ENCODE measurements at regions not wholly inside any gene's neighbourhood (a gene's known extent, or its start where the extent isn't known, plus 50 kb on each side); places are given as distances from the start of the nearest gene placed in this dataset.

DNA sequence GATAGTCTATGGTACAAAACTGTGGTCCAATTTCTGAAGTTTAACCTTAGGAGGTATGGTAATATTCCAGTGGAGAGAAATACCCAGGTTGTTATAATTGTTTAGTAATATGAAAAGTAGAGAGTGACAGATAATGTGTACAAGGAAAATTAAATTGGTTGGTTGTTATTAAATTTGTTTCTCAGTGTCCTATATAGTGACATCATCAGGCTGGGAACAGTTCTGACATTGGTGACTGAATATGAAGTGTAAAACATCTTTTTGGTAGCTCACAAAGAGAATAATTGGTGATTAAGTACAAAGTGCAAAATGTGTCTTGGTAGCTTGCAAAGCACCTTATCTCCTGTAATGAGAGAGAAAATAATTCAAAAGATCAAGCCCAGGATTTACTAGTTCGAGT is 1806.1 kb upstream of the CDH6 start:
- TF ChIP-seq, protein P1, sequence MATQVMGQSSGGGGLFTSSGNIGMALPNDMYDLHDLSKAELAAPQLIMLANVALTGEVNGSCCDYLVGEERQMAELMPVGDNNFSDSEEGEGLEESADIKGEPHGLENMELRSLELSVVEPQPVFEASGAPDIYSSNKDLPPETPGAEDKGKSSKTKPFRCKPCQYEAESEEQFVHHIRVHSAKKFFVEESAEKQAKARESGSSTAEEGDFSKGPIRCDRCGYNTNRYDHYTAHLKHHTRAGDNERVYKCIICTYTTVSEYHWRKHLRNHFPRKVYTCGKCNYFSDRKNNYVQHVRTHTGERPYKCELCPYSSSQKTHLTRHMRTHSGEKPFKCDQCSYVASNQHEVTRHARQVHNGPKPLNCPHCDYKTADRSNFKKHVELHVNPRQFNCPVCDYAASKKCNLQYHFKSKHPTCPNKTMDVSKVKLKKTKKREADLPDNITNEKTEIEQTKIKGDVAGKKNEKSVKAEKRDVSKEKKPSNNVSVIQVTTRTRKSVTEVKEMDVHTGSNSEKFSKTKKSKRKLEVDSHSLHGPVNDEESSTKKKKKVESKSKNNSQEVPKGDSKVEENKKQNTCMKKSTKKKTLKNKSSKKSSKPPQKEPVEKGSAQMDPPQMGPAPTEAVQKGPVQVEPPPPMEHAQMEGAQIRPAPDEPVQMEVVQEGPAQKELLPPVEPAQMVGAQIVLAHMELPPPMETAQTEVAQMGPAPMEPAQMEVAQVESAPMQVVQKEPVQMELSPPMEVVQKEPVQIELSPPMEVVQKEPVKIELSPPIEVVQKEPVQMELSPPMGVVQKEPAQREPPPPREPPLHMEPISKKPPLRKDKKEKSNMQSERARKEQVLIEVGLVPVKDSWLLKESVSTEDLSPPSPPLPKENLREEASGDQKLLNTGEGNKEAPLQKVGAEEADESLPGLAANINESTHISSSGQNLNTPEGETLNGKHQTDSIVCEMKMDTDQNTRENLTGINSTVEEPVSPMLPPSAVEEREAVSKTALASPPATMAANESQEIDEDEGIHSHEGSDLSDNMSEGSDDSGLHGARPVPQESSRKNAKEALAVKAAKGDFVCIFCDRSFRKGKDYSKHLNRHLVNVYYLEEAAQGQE (IDR thresholded peaks at IDR 0.05; ENCODE audit: low read depth): no peak
- TF ChIP-seq NFIC (IDR thresholded peaks at IDR 0.05): no peak
- TF ChIP-seq FOXM1 (IDR thresholded peaks at IDR 0.05; ENCODE audit: borderline replicate concordance, low read depth): no peak
- TF ChIP-seq EP300 (IDR thresholded peaks at IDR 0.05; ENCODE audit: borderline replicate concordance): no peak
- TF ChIP-seq EGR1 (IDR thresholded peaks at IDR 0.05): no peak
- TF ChIP-seq RAD21 (IDR thresholded peaks at IDR 0.05; ENCODE audit: low read depth): no peak
- no peak for TF ChIP-seq CEBPB (IDR thresholded peaks at IDR 0.05)
- TF ChIP-seq, protein P2, sequence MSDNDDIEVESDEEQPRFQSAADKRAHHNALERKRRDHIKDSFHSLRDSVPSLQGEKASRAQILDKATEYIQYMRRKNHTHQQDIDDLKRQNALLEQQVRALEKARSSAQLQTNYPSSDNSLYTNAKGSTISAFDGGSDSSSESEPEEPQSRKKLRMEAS (IDR thresholded peaks at IDR 0.05): no peak
- no peak for TF ChIP-seq TEAD4 (IDR thresholded peaks at IDR 0.05)
- no peak for TF ChIP-seq YY1 (IDR thresholded peaks at IDR 0.05; ENCODE audit: low read depth)

Measured in Ishikawa (cell line).